Ishikawa (cell line): ENCODE measurements at regions not wholly inside any gene's neighbourhood (a gene's known extent, or its start where the extent isn't known, plus 50 kb on each side); places are given as distances from the start of the nearest gene placed in this dataset.

ENCODE experiments used
- CEBPB ChIP-seq: IDR thresholded peaks from 2 replicates; pipeline ENCODE4 v1.6.1; 2012
- CREB1 ChIP-seq: IDR thresholded peaks from 2 replicates; pipeline ENCODE4 v1.6.1; 2012; ENCODE audit warnings: low read depth
- EGR1 ChIP-seq: IDR thresholded peaks from 2 replicates; pipeline ENCODE4 v1.6.1; 2012
- FOXM1 ChIP-seq: IDR thresholded peaks from 2 replicates; pipeline ENCODE4 v1.6.1; 2012; ENCODE audit warnings: low read depth, borderline replicate concordance
- NFIC ChIP-seq: IDR thresholded peaks from 2 replicates; pipeline ENCODE4 v1.6.1; 2012
- RAD21 ChIP-seq: IDR thresholded peaks from 2 replicates; pipeline ENCODE4 v1.6.1; 2012; ENCODE audit warnings: low read depth
- TCF12 ChIP-seq: IDR thresholded peaks from 2 replicates; pipeline ENCODE4 v1.6.1; 2012; ENCODE audit warnings: low read depth
- TEAD4 ChIP-seq: IDR thresholded peaks from 2 replicates; pipeline ENCODE4 v1.6.1; 2012
- USF1 ChIP-seq: IDR thresholded peaks from 2 replicates; pipeline ENCODE4 v1.6.1; 2012
- ZBTB7A ChIP-seq: IDR thresholded peaks from 2 replicates; pipeline ENCODE4 v1.6.1; 2012; ENCODE audit warnings: low read depth

GRCh38 chr3:104992676-104993075, 374.0 kb upstream of the ALCAM start:
- TF ChIP-seq FOXM1: no peak
- TF ChIP-seq RAD21: no peak
- no peak for TF ChIP-seq NFIC
- TF ChIP-seq TEAD4: no peak
- TF ChIP-seq EGR1: no peak
- no peak for TF ChIP-seq CREB1
- TF ChIP-seq ZBTB7A: no peak
- no peak for TF ChIP-seq USF1
- TF ChIP-seq TCF12: no peak
- TF ChIP-seq CEBPB: no peak
